Activated CD4-positive, CD25-positive, alpha-beta regulatory T cell treated with anti-CD3 and anti-CD28 coated beads, Interleukin-2, amount 50 U/mL, for 16 hours (primary cell): ENCODE measurements at regions not wholly inside any gene's neighbourhood (a gene's known extent, or its start where the extent isn't known, plus 50 kb on each side); places are given as distances from the start of the nearest gene placed in this dataset.
A peak's percentile ranks its signal among the peaks of the same experiment; 100 is the strongest.

Experiments
- DNase-seq: peaks from one replicate; pipeline ENCODE4 v3.0.0-alpha.2; 2020; ENCODE audit warnings: low read depth, low spot score

DNA sequence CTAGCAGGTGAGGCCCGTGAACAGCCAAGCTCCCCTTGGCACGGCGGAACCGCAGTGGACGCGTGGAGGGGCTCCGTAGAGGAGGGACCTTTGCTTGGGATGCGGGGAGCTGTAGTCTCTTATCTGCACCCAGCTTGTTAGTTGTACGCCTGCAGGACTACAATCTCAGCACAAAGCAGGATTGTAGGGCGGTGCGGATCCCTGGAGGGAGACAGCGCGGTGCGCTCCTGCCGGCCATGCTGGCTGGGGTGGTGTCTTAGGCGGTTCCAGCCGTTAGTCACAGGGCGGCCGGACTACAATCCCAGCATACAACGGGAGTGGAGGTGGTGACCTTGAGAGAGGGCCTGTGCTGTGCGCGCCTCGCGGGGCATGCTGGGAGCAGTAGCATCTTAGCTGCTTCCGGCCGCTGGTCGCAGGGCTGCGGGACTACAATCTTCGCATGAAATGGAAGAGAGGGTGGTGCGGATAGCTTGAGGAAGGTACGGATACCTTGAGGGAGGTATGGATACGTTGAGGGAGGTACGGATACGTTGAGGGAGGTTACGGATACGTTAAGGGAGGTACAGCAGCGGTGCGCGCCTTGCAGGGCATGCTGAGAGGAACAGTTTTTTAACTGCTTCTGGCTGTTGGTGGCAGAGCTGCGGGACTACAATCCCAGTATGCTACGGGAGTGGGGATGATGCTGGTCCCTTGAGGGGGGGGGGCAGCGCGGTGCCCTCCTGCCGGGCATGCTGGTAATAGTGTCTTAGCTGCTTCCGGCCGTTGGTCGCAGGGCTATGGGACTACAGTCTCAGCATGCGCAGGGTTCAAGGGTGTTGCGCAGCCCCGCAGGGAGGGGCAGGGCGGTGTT, 1419.1 kb downstream of the UQCRFS1 start:
- DNase-seq: peak; percentile 85

DNA sequence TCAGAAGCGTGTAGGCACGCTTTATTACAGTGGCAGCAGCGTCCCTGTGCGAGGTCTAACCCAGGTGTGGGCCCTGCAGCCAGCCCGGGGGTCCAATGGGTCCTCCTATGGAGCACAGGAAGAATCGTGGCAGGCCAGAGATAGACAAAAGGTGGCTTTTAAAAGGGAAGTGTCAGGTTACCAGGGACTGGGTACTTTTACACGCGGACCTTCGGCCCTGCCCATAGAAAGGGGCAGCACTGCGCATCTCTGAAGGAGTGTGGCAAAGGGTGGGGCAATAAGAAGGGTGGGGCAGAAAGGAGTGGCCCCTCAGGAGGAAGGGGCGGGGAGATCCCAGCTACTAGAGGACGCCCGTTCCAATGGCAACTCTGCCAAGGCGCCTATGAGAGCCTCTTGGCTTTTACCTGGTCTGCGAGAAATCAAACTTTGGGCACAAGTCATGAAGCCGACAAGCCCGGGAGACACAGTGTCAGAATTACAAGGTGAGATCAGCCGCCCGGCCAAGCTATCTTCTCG, 1419.8 kb downstream of the UQCRFS1 start:
- peak; percentile 52 for DNase-seq

DNA sequence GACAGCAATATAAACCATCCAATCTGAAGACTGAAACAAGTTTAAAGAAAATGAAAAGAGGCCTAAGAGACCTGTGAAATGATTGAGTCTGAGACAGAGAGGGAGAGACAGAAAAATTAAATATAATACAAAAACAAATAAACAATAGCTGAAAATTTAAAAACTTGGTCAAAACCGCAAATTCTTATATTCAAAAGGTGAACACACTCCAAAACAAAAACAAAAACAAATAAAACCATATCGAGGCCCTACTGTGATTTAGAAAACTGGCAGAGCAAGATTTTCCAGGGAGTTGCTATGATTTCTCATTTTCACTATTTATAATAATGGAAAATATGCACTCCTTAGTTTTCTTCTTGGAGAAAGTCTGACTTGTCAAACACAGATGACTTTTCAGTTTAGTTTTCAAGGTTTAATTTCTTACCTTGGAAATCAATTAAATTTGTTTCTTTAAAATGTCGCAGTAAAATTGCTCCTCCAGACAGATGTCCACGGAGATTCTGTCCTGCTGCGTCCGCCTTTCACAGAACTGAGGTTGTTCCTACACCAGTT, 1420.3 kb downstream of the UQCRFS1 start:
- no peak for DNase-seq

DNA sequence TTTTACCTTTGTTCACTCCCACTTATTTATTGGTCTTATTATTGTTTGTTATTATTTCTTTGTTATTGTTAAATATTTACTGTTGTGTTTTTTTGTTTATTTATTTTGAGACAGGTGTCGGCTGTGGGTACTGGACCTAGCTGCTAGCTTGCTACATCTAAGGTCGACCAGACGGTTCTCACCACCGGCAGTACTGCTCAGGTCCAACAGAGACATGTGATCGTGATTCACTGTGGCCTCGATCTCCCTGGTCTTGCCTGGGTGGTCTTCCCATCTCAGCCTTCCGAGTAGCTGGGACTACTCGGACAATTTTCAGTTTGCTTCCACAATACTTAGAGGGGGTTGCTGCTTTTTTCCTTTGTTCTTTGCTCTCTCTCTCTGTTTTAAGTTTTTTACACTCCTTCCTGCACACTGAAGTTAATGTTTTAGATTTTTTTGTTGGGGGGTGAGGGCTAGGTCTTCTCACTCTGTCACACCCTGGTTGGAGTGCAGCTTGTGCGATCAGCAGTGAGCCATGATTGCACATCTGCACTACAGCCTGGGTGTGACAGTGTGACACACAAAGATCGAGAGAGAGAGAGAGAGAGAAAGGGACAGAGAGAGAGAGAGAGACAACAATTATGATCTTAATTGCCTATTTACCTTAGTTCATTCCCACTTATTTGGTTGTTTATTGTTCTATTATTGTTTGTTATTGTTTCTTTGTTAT, 1432.4 kb downstream of the UQCRFS1 start:
- no peak for DNase-seq

DNA sequence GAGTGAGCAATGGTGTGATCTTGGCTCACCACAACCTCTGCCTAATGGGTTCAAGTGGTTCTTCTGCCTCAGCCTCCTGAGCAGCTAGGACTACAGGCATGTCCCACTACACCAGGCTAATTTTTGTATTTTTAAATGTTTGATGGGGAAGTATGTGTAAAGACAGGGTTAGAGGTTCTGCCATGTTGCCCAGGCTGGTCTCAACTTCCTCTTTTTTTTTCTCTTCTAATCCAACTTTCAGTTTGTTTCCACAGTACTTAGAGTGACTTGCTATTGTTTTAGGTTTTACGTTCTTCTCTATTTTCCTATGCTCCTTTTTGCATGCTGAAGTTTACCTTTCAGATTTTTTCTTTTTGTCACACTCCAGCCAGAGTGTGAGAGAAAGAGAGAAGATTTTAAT, 1433.0 kb downstream of the UQCRFS1 start:
- no peak for DNase-seq

DNA sequence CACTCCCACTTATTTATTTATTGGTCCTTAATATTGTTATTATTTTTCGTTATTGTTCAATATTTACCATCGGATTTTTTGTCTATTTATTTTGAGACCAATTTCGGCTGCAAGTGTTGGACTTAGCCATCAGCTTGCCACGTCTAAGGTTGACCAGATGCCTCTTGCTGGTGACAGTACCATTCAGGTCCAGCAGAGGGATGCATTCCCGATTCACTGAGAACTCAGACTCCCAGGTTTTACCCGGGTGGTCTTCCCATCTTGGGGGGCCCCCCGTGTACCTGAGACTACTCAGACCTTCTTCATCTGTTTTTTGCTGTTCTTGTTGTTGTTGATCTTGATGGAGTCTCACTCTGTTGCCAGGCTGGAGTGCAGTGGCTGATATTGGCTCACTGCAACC, 1435.2 kb downstream of the UQCRFS1 start:
- no peak for DNase-seq

DNA sequence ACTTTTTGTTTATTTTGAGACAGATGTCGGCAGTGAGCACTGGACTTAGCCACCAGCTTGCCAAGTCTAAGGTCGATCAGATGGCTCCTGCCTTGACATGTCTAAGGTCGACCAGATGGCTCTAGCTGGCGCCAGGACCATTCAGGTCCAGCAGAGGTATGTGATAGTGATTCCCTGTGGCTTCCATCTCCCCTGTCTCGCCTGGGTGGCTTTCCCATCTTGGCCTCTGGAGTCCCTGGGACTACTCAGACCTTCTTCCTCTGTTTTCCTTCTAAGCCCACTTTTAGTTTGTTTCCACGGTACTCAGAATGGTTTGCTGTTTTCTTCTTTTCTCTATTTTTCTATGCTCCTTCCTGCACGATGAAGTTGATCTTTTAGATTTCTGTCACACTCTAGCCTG, 1435.7 kb downstream of the UQCRFS1 start:
- DNase-seq: no peak

DNA sequence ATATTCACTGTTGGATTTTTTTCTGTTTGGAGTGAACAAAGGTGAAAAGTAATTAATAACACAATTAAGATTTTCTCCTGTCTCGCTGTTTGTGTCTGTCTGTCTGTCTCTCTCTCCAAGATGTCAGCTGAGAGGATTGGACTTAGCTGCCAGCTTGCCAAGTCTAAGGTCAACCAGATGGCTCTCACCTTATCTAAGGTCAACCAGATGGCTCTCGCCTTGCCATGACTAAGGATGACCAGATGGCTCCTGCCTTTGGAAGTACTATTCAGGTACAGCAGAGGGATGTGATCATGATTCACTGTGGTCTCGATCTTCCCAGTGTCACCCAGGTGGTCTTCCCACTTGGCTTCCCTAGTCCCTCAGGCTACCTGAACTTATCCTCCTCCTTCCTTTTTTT, 1436.4 kb downstream of the UQCRFS1 start:
- no peak for DNase-seq

DNA sequence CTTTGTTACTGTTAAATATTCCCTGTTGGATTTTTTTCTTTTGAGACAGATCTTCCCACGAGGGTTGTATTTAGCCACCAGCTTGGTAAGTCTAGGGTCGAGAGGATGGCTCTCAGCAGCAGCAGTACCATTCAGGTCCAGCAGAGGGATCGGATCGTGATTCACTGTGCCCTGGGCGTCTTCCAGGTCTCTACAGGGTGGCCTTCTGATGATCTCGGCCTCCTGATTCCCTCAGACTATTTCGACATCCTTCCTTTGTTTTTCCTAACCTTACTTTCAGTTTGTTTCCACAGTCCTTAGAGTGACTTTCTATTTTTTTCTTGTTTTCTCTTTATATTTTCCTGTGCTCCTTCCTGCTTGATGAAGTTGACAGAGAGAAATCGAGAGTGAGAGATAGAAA, 1436.9 kb downstream of the UQCRFS1 start:
- DNase-seq: no peak

DNA sequence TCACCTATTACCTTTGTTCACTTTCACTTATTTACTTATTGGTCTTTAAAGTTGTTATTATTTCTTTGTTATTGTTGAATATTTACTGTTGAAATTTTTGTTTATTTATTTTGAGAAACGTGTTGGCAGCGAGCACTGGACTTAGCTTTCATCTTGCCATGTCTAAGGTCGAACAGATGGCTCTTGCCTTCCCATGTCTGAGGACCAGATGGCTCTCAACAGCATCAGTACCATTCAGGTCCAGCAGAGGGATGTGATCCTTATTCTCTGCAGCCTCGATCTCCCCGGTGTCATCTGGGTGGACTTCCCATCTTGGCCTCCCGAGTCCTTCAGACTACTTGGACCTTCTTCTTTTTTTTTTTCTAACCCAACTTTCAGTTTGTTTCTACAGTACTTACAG, 1437.6 kb downstream of the UQCRFS1 start:
- DNase-seq: no peak

DNA sequence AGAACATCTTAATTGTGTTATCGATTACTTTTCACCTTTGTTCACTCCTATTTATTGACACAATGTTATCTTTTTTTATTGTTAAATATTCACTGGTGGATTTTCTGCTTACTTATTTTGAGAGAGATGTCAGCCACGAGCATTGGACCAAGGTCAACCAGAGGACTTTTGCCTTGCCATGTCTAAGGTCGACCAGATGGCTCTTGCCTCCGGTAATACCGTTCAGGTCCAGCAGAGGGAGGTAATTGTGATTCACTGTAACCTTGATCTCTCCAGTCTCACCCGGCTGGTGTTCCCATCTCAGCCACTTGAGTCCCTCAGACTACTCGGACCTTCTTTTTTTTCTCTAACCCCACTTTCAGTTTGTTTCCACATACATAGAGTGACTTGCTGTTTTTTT, 1438.1 kb downstream of the UQCRFS1 start:
- no peak for DNase-seq

DNA sequence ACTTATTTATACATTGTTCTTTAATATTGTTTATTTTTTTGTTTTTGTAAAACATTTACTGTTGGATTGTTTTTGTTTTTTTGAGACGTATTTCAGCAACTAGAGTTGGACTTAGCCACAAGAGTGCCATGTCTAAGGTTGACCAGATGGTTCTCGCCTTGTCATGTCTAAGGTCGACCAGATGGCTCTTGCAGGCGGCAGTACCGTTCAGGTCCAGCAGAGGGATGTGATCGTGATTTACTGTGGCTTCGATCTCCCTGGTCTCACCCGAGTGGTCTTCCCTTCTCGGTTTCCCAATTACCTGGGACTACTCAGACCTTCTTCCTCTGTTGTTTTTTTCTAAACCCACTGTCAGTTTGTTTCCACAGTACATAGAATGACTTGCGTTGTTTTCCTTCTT, 1438.6 kb downstream of the UQCRFS1 start:
- no peak for DNase-seq

DNA sequence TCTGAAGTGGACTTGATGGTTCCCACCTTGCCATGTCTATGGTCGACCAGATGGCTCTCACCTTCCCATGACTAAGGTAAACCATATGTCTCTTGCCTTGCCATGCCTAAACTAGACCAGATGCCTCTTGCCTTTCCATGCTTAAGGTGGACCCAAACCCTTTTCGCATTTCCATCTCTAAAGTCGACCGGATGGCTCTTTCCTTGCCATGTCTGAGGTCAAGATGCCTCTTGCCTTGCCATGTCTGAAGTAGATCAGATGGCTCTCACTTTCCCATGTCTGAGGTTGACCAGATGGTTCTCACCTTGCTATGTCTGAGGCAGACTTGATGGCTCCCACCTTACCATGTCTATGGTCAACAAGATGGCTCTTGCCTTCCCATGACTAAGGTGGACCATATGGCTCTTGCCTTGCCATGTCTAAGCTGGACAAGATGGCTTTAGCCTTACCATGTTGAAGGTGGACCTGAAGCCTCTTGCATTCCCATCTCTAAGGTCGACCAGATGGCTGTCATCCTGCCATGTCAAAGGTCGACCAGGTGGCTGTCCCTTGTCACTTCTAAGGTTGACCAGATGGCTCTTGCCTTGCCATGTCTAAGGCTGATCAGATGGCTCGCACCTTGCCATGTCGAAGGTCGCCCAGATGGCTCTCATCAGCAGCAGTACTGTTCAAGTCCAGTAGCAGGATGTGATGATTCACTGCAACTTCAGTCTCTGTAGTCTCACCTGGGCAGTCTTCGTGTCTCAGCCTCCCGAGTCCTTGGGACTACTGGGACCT, 1439.4 kb downstream of the UQCRFS1 start:
- no peak for DNase-seq

DNA sequence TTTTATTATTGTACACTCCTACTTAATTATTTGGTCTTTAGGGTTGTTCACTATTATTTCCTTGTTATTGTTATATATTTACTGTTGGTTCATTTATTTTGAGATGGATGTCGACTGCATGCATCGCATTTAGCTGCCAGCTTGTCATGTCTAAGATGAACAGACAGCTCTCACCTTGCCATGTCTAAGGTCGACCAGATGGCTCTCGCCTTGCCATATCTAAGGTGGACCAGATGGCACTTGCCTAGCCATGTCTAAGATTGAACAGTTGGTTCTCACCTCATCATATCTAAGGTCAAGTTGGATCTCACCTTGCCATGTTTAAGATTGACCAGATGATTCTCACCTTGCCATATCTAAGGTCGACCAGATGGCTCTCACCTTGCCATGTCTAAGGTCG, 1440.9 kb downstream of the UQCRFS1 start:
- no peak for DNase-seq

DNA sequence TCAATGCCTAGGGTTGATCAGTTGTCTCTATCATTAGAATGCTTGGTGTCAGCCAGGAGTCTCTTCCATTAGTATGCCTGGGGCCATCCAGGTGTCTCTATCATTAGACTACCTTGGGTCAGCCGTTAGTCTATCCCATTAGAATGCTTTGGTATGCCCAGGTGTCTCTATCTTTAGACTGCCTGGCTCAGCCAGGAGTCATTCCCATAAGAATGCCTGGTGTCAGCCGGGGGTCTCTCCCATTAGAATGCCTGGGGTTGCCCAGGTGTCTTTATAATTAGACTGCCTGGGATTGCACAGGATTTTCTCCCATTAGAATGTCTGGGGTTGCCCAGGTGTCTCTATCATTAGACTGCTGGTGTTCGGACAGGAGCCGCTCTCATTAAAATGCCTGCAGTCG, 1442.9 kb downstream of the UQCRFS1 start:
- no peak for DNase-seq

DNA sequence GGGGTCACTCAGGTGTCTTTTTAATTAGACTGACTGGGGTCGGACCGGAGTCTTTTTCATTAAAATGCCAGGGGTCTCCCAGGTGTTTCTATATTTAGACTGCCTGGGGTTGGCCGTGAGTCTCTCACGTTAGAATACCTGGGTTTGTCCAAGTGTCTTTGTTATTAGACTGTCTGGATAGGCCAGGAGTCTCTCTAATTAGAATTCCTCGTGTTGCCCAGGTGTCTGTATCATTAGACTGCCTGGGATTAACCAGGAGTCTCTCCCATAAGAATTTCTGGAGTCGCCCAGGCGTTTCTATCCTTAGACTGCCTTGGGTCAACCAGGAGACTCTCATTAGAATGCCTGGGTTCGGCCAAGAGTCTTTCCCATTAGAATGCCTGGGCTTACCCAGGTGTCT, 1445.7 kb downstream of the UQCRFS1 start:
- no peak for DNase-seq

DNA sequence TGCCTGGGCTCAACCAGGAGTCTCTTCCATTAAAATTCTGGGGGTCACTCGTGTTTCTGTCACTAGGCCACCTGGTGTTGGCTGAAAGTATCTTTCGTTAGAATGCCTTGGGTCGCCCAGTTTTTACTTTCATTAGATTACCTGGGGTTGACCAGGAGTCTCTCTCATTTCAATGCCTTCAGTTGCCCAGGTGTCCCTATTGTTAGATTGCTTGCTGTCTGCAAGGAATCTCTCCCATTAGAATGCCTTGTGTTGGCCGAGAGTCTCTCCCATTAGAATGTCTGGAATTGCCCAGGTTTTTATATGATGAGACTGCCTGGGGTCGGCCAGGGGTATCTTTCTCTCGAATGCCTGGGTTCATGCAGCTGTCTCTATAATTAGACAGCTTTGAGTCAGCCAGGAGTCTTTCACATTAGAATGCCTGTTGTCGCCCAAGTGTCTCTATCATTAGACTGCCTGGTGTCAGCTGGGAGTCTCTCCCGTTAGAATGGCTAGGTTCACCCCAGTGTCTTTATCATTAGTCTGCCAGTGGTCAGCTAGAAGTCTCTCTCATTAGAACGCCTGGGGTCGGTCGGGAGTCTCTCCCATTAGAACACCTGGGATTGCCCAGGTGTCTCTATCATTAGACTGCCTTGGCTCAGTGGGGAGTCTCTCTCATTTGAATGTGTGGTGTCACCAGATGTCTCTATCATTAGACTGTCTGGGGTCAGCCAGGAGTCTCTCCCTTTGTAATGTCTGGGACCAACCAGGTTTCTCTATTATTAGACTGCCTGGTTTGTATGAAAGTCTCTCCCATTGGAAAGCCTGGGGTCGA, 1446.8 kb downstream of the UQCRFS1 start:
- DNase-seq: no peak

DNA sequence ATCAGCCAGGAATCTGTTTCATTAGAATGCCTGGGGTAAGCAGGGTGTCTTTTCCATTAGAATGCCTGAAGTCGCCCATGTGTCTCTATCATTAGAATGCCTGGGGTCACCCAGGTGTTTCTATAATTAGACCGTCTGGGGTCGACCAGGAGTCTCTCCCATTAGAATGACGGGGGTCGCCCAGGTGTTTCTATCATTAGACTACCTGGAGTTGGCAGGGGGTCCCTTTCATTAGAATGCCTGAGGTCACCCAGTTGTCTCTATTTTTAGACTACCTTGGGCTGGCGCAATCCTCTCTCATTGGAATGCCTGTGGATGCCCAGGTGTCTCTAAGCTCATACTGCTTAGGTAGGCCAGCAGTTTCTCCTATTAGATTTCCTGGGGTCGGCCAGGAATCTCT, 1447.6 kb downstream of the UQCRFS1 start:
- DNase-seq: no peak

DNA sequence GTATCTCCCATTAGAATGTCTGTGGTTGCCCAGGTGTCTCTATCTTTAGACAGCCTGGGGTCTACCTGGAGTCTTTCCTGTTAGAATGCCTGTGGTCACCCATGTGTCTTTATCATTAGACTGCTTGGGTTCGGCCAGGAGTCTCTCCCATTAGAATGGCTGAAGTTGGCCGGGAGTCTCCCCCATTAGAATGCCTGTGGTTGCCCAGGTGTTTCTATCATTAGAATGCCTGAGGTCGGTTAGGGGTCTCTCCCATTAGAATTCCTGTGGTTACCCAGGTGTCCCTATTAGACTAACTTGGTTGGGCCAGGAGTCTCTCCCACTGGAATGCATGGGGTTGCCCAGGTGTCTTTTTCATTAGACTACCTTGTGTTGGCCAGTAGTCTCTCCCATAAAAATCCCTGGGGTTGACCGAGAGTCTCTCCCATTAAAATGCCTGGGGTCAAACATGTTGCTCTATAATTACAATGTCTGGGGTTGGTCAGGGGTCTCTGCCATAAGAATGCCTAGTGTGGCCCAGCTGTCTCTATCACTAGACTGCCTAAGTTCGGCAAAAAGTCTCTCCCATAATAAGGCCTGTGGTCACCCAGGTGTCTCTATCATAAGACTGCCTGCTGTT, 1448.7 kb downstream of the UQCRFS1 start:
- no peak for DNase-seq

DNA sequence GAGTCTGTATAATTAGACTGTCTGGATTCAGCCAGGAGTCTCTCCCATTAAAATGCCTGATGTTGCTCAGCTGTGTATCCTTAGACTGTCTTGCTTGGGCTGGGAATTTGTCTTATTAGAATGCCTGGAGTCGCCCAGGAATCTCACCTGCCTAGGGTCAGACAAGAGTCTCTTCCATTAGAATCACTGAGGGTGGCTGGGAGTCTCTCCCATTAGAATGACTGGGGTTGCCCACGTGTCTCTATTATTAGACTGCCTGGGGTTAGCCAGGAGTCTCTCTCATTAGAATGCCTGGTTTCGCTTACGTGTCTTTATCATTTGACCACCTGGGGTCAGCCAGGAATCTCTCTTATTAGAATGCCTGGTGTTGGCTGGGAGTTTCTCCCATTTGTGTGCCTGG, 1450.0 kb downstream of the UQCRFS1 start:
- no peak for DNase-seq

DNA sequence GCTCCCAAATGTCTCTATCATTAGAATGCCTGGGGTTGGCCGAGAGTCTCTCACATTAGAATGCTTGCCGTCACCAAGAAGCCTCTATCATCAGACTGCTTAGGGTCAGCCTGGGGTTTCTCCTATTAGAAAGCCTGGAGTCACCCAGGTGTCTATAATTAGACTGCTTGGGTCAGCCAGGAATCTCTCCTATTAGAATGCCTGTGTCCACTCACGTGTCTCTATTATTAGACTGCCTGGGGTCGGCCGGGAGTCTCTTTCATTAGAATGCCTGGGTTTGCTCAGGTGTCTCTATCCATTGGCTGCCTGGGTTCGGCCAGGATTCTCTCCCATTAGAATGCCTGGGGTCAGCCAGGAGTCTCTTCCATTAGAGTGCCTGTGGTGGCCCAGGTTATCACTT, 1453.1 kb downstream of the UQCRFS1 start:
- DNase-seq: no peak
